ENCODE measurements at regions not wholly inside any gene's neighbourhood (a gene's known extent, or its start where the extent isn't known, plus 50 kb on each side); places are given as distances from the start of the nearest gene placed in this dataset.
A peak's percentile ranks its signal among the peaks of the same experiment; 100 is the strongest.

DNA sequence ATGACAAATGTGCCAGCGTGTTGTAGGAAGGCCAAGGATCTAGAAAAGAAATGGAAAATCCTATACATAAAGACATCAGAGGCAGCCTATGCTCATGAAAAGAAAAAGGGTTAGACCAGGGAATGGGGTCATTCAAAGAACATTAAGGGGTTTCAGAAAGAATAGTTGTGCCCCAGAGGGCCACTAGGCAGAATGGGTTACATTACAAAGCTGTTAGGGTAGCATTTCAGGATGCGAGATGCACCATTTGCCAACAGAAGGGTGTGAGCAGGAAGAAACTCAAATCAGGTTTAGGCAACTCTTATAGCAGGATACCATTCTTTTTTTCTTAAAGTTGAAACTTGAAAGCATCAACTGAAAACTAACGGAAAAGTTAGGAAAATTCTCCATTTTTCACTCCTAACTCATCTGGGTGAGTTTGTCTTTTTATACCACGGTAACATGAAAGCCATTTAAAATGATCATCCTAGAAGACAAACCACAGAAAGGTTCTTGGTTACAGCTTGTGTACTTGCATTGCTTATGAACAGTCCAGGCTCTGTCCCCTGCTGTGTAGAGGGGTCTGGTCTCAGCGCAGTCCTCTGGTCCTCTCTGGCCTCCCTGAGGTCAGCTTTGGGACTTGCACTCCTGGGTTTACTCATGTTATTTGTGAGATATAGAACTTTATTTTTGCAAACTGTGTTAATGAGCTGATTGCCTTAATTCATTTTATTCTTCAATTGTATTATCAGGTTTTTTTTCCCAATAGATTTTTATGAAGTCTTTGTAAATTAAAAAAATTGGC, 209.1 kb downstream of the DACT1 start:
- Histone ChIP-seq H2BK20ac (ENCODE audit: low read length) (no peak overlapping the region), H2BK120ac (replicated peaks; ENCODE audit: low read depth, low read length) (no peak overlapping the region), H3K79me1 (ENCODE audit: low read depth, low read length) (no peaks in the 10 kb centered on the region), H3K4ac (replicated peaks; ENCODE audit: insufficient read length, low read depth, low read length) (no peak overlapping the region), H2AK5ac (ENCODE audit: low read depth, low read length) (no peak overlapping the region), H3K23ac (ENCODE audit: insufficient read length) (no peak overlapping the region), H3K27ac (ENCODE audit: low read depth, low read length) (no peak overlapping the region), H3K14ac (ENCODE audit: insufficient read length) (no peak overlapping the region), H4K8ac (ENCODE audit: extremely low read depth, insufficient read depth, low read length) (no peak overlapping the region), H3K56ac (replicated peaks; ENCODE audit: insufficient read length, low read depth, low read length) (no peak overlapping the region), H2AFZ (ENCODE audit: low read length) (no peak overlapping the region), H3K27me3 (replicated peaks in 1 of 4; ENCODE audit: control insufficient read depth in 3 of 4, extremely low read depth in 1 of 4, insufficient read depth in 3 of 4, low read length in 3 of 4) (no peaks in the 10 kb centered on the region), H2BK5ac (ENCODE audit: low read depth, low read length) (no peak overlapping the region), H2BK12ac (ENCODE audit: low read depth, low read length) (no peak overlapping the region), H3K9ac (replicated peaks in 1 of 4; ENCODE audit: extremely low read depth in 1 of 4, low read depth in 3 of 4, low read length in 3 of 4) (no peak overlapping the region), H3K18ac (ENCODE audit: extremely low read depth, low read length) (no peak overlapping the region), H3K4me1 (replicated peaks in 1 of 4; ENCODE audit: control insufficient read depth in 3 of 4, insufficient read depth in 4 of 4, low read length in 3 of 4) (peaks cover 0 to 4% (median 1%) of the 10 kb centered on the region in 4 experiments; a peak in 4 of 7 replicates), H4K91ac (replicated peaks; ENCODE audit: insufficient read length, low read length) (no peak overlapping the region), H3K23me2 (ENCODE audit: low read depth, low read length) (no peaks in the 10 kb centered on the region), H2BK15ac (ENCODE audit: low read length) (no peak overlapping the region), H3K4me3 (ENCODE audit: extremely low read depth in 1 of 4, insufficient read depth in 2 of 4, low read depth in 3 of 4, low read length in 4 of 4) (no peak overlapping the region), H4K20me1 (replicated peaks in 1 of 2; ENCODE audit: control insufficient read depth in 1 of 2, insufficient read depth in 2 of 2, low read length in 2 of 2) (no peaks in the 10 kb centered on the region), H3K79me2 (ENCODE audit: control insufficient read depth in 1 of 2, insufficient read depth in 2 of 2, low read length in 2 of 2) (no peaks in the 10 kb centered on the region), H3K4me2 (ENCODE audit: insufficient read depth in 1 of 2, low read depth in 2 of 2, low read length in 2 of 2) (no peak overlapping the region), H4K5ac (ENCODE audit: insufficient read length, low read depth, low read length) (no peak overlapping the region), H3K9me3 (ENCODE audit: insufficient read depth in 2 of 2, low read depth in 1 of 2, low read length in 1 of 2) (no peaks in the 10 kb centered on the region), H3K36me3 (ENCODE audit: control insufficient read depth in 2 of 4, insufficient read depth in 4 of 4, low read length in 3 of 4) (no peaks in the 10 kb centered on the region)
- no peak for FAIRE-seq
- ChIA-PET POLR2A (ENCODE audit: partially characterized antibody) (no interaction called here), CTCF (ENCODE audit: partially characterized antibody) (interaction anchor here (0.7 to 1.2 kb wide), 6 partner anchors 10 to 184 kb away, joined by 3 to 5 read pairs (median 3); no protein-coding TSS in a partner anchor)
- TF ChIP-seq RAD21 (IDR thresholded peaks at IDR 0.05 in 1 of 2, conservative IDR thresholded peaks at IDR 0.05 in 1 of 2; ENCODE audit: low read depth in 2 of 2, low read length in 2 of 2) (peak; percentile 26 to 32; a peak in 3 of 4 replicates), BACH1 (IDR thresholded peaks at IDR 0.05; ENCODE audit: low read length) (no peak)
- WGBS, 2 experiments (ENCODE audit: extremely low coverage in 1 of 2, insufficient coverage in 1 of 2, insufficient read length in 1 of 2, insufficient replicate concordance in 2 of 2, low coverage in 1 of 2, low lambda C conversion rate in 2 of 2, missing lambda C conversion rate in 1 of 2), result 68% methylated on average over 5 of the region's 5 CpGs; no CpG with 5 or more reads in 1 of the 2 experiments
- DNase-seq (ENCODE audit: low read depth in 1 of 2, low spot score in 2 of 2), result no peak
